Endodermal cell (in vitro differentiated cells): ENCODE measurements at regions not wholly inside any gene's neighbourhood (a gene's known extent, or its start where the extent isn't known, plus 50 kb on each side); places are given as distances from the start of the nearest gene placed in this dataset.

Source experiments
- DNase-seq: peaks from one replicate; pipeline ENCODE4 v3.0.0-alpha.2; 2017
- H3K27ac ChIP-seq: 2 replicates; pipeline ENCODE4 v1.5.1; 2013; ENCODE audit warnings: mild to moderate bottlenecking, low read depth, low read length, moderate library complexity
- H3K27me3 ChIP-seq: 2 replicates; pipeline ENCODE4 v1.6.1; 2013; ENCODE audit warnings: mild to moderate bottlenecking, low read length, moderate library complexity; ENCODE audit not compliant: insufficient read depth, control insufficient read depth, poor library complexity, severe bottlenecking
- H3K36me3 ChIP-seq: 2 replicates; pipeline ENCODE4 v1.7.0; 2013; ENCODE audit warnings: mild to moderate bottlenecking, low read length, moderate library complexity; ENCODE audit not compliant: control insufficient read depth, insufficient read depth
- H3K4me1 ChIP-seq: one replicate; pipeline ENCODE4 v1.7.0; 2013; ENCODE audit warnings: low read length; ENCODE audit not compliant: control insufficient read depth, insufficient read depth
- H3K4me3 ChIP-seq: 2 replicates; pipeline ENCODE4 v1.5.1; 2013; ENCODE audit warnings: mild to moderate bottlenecking, low read length, moderate library complexity
- H3K9ac ChIP-seq: 2 replicates; pipeline ENCODE4 v1.6.1; 2013; ENCODE audit warnings: mild to moderate bottlenecking, low read length, moderate library complexity; ENCODE audit not compliant: poor library complexity, severe bottlenecking; ENCODE audit errors: extremely low read depth
- H3K9me3 ChIP-seq: 2 replicates; pipeline ENCODE4 v1.6.1; 2013; ENCODE audit warnings: mild to moderate bottlenecking, low read length, moderate library complexity; ENCODE audit not compliant: control insufficient read depth
- H3K27ac Mint-ChIP-seq: 2 replicates; pipeline ENCODE4 v1.8.0; 2020; ENCODE audit warnings: mixed read lengths
- H3K27me3 Mint-ChIP-seq: 2 replicates; pipeline ENCODE4 v1.8.0; 2021; ENCODE audit warnings: mild to moderate bottlenecking, mixed read lengths; ENCODE audit not compliant: insufficient read depth
- H3K36me3 Mint-ChIP-seq: 2 replicates; pipeline ENCODE4 v1.8.0; 2020; ENCODE audit warnings: low read depth, mixed read lengths
- H3K4me1 Mint-ChIP-seq: 2 replicates; pipeline ENCODE4 v1.8.0; 2020; ENCODE audit warnings: mixed read lengths
- H3K4me3 Mint-ChIP-seq: 2 replicates; pipeline ENCODE4 v1.8.0; 2020; ENCODE audit warnings: mild to moderate bottlenecking, moderate library complexity, mixed read lengths
- H3K9me3 Mint-ChIP-seq: 2 replicates; pipeline ENCODE4 v1.8.0; 2020; ENCODE audit warnings: mild to moderate bottlenecking, mixed read lengths
- CTCF ChIP-seq: fragments of 200-600 bp; sonication (generic); conservative IDR thresholded peaks from 2 replicates; pipeline ENCODE4 v1.5.0; 2021; ENCODE audit warnings: antibody characterized with exemption, mild to moderate bottlenecking
- WGBS, 2 experiments: methylation state at CpG; one replicate each; pipeline versions ENCODE4 v1.1.5 to v1.1.7; 2013; ENCODE audit warnings: missing lambda C conversion rate in 2 of 2, mixed read lengths in 1 of 2; ENCODE audit not compliant: insufficient coverage in 1 of 2, insufficient read length in 1 of 2; 5-methylcytosine and 5-hydroxymethylcytosine counted together

- Mint-ChIP-seq H3K9me3 (no peaks in the 10 kb centered on the region), H3K27ac (no peak overlapping the region), H3K36me3 (no peaks in the 10 kb centered on the region), H3K27me3 (no peaks in the 10 kb centered on the region), H3K4me3 (no peak overlapping the region), H3K4me1 (no peaks in the 10 kb centered on the region)
- Histone ChIP-seq H3K9me3 (no peaks in the 10 kb centered on the region), H3K4me3 (no peak overlapping the region), H3K9ac (no peak overlapping the region), H3K4me1 (no peaks in the 10 kb centered on the region), H3K27me3 (no peaks in the 10 kb centered on the region), H3K27ac (peak overlapping the region; percentile 85), H3K36me3 (no peaks in the 10 kb centered on the region)
- TF ChIP-seq CTCF = no peak
- WGBS, 2 experiments = 84 to 87% methylated on average over 9 of the region's 10 CpGs
- no peak for DNase-seq
These were observed 86.8 kb upstream of the UXS1 start for GRCh38 chr2:106280722-106281446.

- no peaks in the 10 kb centered on the region for H3K27me3 Mint-ChIP-seq
- no peaks in the 10 kb centered on the region for H3K9me3 ChIP-seq
- no peak overlapping the region for H3K27ac Mint-ChIP-seq
- H3K9ac ChIP-seq = no peak overlapping the region
- DNase-seq = no peak
- H3K27me3 ChIP-seq = no peaks in the 10 kb centered on the region
- H3K36me3 ChIP-seq = no peaks in the 10 kb centered on the region
- TF ChIP-seq CTCF = no peak
- no peak overlapping the region for H3K4me3 ChIP-seq
- H3K9me3 Mint-ChIP-seq = no peaks in the 10 kb centered on the region
- peak overlapping the region; percentile 64 for H3K27ac ChIP-seq
- H3K36me3 Mint-ChIP-seq = no peaks in the 10 kb centered on the region
- no peak overlapping the region for H3K4me3 Mint-ChIP-seq
- no peaks in the 10 kb centered on the region for H3K4me1 ChIP-seq
- no peaks in the 10 kb centered on the region for H3K4me1 Mint-ChIP-seq
- WGBS, 2 experiments = 94 to 100% methylated on average over 1 to 3 of the region's 3 CpGs
These were observed 86.1 kb upstream of the UXS1 start for GRCh38 chr2:106280224-106280623.

GRCh38 chr2:106278112-106278876 lies 84.2 kb upstream of the UXS1 start:
- Mint-ChIP-seq H3K36me3 (no peaks in the 10 kb centered on the region), H3K9me3 (peaks cover 3% of the 10 kb centered on the region), H3K4me3 (no peak overlapping the region), H3K27me3 (no peaks in the 10 kb centered on the region), H3K4me1 (no peaks in the 10 kb centered on the region), H3K27ac (no peak overlapping the region)
- Histone ChIP-seq H3K27me3 (no peaks in the 10 kb centered on the region), H3K9me3 (no peaks in the 10 kb centered on the region), H3K9ac (no peak overlapping the region), H3K36me3 (no peaks in the 10 kb centered on the region), H3K27ac (no peak overlapping the region), H3K4me3 (no peak overlapping the region), H3K4me1 (no peaks in the 10 kb centered on the region)
- TF ChIP-seq CTCF = no peak
- WGBS, 2 experiments = 90 to 91% methylated on average over 2 to 6 of the region's 6 CpGs
- no peak for DNase-seq
